D721Med (cell line): ENCODE measurements at regions not wholly inside any gene's neighbourhood (a gene's known extent, or its start where the extent isn't known, plus 50 kb on each side); places are given as distances from the start of the nearest gene placed in this dataset.

Source experiments
- DNase-seq: peaks from one replicate; pipeline ENCODE4 v3.0.0; 2011; ENCODE audit warnings: low spot score; ENCODE audit not compliant: insufficient read length
- FAIRE-seq: peaks from 2 replicates; lab custom pipeline; 2011; peaks lifted over from hg19 to GRCh38; lab: Jason Lieb, UNC
- TF ChIP-seq, protein P1 (sequence below): IDR thresholded peaks from 2 replicates; pipeline ENCODE4 v1.5.1; 2012; ENCODE audit warnings: mild to moderate bottlenecking, control low read depth; ENCODE audit not compliant: insufficient read depth; ENCODE audit errors: missing control alignments

DNA sequence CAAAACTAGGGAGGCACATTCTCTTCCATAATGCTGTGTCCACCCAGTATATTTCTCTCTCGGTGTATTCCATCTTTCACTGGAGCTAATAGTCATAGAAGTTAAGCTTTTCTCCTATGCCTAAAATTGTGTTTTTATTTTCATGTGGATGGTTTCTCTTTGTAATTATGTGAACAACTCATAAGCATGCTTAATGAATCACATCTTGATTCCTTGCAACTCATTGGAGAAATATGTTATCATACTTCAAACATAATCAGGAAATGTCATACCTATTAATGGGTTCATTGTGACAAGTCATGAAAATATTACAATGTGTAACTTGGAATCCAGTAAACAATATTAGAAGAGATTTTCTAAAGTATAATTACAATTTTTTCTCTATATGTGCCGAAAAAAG lies 186.3 kb downstream of the SLC7A11 start:
- TF ChIP-seq, protein P1, sequence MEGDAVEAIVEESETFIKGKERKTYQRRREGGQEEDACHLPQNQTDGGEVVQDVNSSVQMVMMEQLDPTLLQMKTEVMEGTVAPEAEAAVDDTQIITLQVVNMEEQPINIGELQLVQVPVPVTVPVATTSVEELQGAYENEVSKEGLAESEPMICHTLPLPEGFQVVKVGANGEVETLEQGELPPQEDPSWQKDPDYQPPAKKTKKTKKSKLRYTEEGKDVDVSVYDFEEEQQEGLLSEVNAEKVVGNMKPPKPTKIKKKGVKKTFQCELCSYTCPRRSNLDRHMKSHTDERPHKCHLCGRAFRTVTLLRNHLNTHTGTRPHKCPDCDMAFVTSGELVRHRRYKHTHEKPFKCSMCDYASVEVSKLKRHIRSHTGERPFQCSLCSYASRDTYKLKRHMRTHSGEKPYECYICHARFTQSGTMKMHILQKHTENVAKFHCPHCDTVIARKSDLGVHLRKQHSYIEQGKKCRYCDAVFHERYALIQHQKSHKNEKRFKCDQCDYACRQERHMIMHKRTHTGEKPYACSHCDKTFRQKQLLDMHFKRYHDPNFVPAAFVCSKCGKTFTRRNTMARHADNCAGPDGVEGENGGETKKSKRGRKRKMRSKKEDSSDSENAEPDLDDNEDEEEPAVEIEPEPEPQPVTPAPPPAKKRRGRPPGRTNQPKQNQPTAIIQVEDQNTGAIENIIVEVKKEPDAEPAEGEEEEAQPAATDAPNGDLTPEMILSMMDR = no peak
- FAIRE-seq (no peak), DNase-seq (no peak)

DNA sequence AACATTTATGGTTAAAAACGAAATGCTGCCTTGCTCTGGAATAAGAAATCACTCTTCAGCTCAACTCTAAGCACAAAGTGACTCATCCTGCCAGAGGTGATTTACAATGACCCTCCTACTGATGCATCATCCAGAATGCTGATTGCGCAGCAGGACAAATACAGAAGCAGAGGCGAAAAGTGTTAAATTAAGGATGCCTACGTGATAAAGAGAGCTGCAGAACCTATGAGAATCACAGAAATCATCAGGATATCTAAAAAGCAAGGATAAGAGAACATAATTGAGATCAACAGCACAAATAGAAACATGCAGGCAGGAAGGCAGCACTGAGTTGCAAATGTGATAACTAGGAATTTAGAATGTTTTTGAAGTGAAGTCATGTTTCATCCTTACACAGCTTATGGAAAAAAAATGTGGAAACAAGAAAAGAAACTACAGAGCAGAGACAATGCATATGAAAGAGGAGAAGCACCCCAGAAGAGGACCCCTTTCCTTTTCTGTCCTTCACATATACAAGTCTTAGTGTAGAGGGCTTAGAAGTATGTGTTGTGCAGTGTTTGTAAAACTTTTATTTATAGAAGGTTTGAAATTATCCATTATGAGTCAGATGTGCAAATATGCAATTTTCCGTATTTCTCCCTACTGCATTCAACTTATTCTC lies 188.4 kb downstream of the SLC7A11 start:
- TF ChIP-seq, protein P1 = no peak
- FAIRE-seq (no peak), DNase-seq (no peak)

DNA sequence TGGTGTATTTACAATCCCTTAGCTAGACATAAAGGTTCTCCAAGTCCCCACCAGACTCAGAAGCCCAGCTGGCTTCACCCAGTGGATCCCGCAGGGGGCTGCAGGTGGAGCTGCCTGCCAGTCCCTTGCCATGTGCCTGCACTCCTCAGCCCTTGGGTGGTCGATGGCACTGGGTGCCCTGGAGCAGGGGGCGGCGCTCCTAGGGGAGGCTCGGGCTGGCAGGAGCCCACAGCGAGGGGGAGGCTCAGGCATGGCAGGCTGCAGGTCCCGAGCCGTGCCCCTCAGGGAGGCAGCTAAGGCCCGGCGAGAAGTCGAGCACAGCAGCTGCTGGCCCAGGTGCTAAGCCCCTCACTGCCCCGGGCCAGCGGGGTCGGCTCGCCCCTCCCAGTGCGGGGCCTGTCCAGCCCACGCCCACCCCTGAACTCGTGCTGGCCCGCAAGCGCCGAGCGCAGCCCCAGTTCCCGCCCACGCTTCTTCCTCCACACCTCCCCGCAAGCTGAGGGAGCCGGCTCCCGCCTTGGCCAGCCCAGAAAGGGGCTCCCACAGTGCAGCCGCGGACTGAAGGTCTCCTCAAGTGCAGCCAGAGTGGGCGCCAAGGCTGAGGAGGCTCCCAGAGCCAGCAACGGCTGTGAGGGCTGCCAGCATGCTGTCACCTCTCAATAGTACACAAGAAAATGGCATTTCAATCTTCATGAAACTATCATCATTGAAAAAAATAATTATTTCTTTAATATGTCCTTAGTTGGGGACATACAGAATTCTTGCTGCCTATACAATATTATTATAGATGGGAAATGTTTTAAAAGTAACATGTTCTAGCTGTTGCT lies 189.1 kb downstream of the SLC7A11 start:
- no peak for FAIRE-seq
- TF ChIP-seq, protein P1 = no peak

DNA sequence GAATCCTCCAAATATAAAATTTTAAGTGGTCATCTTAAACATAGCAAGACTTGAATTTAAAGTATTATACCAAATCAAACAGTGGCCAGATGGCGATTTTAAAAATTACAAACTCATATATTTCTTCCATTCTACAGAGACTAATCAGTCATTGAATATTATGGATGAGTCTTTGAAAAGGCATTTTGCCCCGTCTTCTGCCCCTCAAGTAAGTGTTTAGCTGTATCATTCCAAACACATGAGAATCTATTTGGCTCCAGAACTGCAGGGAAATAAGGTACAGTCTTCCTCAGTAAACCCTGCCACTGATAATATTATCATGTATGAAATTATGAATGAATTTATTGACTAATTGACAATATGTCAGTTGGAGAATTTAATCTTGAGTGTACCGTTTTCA lies 191.0 kb downstream of the SLC7A11 start:
- FAIRE-seq (no peak), DNase-seq (no peak)
- TF ChIP-seq, protein P1 = no peak

More for the DNA sequence above, 189.1 kb downstream of the SLC7A11 start:
- no peak for DNase-seq

DNA sequence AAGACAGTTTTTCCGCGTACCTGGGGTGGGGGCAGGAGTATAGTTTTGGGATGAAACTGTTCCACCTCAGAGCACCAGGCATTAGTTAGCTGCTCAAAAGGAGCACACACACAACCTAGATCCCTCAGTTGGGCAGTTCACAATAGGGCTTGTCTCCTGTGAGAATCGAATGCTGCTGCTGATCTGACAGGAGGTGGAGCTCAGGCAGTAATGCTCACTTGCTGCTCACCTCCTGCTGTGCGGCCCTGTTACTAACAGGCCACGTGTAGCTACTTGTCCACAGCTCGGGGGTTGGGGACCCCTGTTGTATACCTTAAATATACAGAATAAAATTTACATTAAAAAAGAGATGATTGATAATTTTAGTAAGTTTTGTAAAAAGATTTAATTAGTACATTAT lies 191.5 kb downstream of the SLC7A11 start:
- no peak for FAIRE-seq
- DNase-seq = no peak
- TF ChIP-seq, protein P1 = no peak

DNA sequence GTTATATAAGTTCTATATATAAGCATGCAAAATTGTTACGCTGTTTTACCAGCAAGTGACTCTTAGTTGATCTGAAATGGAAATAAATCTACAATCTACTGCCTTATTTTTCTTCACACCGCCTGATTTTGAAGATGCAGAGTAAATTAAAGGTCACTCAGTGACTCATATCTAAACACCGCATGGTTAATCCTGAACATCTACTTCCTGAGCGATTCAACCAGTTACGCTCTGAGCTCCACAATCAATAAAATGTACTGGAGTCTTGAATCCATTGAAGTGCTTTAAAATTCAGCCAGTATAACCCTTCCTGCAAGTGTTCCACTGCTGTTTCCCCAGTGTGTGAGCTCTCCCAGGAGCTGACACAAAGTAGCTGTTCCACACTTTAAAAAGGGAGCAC lies 192.8 kb downstream of the SLC7A11 start:
- TF ChIP-seq, protein P1 = no peak
- FAIRE-seq = no peak
- no peak for DNase-seq

DNA sequence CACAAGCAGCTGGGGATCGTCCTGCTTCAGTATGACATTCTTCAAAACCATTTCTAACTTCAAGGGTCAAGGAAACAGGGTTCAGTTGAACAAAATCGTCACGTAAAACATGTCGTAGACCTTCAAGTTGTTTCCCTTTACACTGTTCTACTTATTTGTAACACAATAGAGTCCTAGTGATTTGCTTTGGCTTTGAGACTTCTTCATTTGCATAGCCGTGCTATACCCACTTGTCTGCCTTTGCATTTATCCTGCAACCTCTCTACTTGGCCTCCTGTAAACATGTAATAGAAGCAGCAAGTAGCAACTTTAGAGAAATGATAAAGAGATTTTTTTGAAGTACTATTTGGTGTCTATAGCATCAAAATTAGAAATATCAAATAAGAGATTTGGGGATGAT lies 194.9 kb downstream of the SLC7A11 start:
- FAIRE-seq (no peak), DNase-seq (no peak)
- TF ChIP-seq, protein P1 = no peak
